SU-DHL-6 (cell line): ENCODE measurements at regions not wholly inside any gene's neighbourhood (a gene's known extent, or its start where the extent isn't known, plus 50 kb on each side); places are given as distances from the start of the nearest gene placed in this dataset.

Source experiments
- EZH2phosphoT487 ChIP-seq: fragments of 200-600 bp; sonication (generic), shearing (Covaris generic); conservative IDR thresholded peaks from 2 replicates; pipeline ENCODE4 v1.6.1; 2018; ENCODE audit warnings: mild to moderate bottlenecking, antibody characterized with exemption, low read length, moderate library complexity, mixed read lengths
- TF ChIP-seq, protein P1 (sequence below): fragments of 200-600 bp; sonication (generic); IDR thresholded peaks from one replicate; pipeline ENCODE4 v1.5.1; 2017; ENCODE audit warnings: antibody characterized with exemption, mild to moderate bottlenecking, low read length, moderate library complexity; ENCODE audit not compliant: insufficient read depth, poor library complexity, severe bottlenecking

GRCh38 chr1:87686136-87686495 is 357.4 kb downstream of the LMO4 start:
- TF ChIP-seq, protein P1, sequence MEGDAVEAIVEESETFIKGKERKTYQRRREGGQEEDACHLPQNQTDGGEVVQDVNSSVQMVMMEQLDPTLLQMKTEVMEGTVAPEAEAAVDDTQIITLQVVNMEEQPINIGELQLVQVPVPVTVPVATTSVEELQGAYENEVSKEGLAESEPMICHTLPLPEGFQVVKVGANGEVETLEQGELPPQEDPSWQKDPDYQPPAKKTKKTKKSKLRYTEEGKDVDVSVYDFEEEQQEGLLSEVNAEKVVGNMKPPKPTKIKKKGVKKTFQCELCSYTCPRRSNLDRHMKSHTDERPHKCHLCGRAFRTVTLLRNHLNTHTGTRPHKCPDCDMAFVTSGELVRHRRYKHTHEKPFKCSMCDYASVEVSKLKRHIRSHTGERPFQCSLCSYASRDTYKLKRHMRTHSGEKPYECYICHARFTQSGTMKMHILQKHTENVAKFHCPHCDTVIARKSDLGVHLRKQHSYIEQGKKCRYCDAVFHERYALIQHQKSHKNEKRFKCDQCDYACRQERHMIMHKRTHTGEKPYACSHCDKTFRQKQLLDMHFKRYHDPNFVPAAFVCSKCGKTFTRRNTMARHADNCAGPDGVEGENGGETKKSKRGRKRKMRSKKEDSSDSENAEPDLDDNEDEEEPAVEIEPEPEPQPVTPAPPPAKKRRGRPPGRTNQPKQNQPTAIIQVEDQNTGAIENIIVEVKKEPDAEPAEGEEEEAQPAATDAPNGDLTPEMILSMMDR: no peak
- no peak for TF ChIP-seq EZH2phosphoT487
